ENCODE measurements at regions not wholly inside any gene's neighbourhood (a gene's known extent, or its start where the extent isn't known, plus 50 kb on each side); places are given as distances from the start of the nearest gene placed in this dataset.

GRCh38 chr5:143552680-143553079 is 149.2 kb upstream of the NR3C1 start:
- TF ChIP-seq, protein P1, sequence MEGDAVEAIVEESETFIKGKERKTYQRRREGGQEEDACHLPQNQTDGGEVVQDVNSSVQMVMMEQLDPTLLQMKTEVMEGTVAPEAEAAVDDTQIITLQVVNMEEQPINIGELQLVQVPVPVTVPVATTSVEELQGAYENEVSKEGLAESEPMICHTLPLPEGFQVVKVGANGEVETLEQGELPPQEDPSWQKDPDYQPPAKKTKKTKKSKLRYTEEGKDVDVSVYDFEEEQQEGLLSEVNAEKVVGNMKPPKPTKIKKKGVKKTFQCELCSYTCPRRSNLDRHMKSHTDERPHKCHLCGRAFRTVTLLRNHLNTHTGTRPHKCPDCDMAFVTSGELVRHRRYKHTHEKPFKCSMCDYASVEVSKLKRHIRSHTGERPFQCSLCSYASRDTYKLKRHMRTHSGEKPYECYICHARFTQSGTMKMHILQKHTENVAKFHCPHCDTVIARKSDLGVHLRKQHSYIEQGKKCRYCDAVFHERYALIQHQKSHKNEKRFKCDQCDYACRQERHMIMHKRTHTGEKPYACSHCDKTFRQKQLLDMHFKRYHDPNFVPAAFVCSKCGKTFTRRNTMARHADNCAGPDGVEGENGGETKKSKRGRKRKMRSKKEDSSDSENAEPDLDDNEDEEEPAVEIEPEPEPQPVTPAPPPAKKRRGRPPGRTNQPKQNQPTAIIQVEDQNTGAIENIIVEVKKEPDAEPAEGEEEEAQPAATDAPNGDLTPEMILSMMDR (IDR thresholded peaks at IDR 0.05), result no peak
- no peak for TF ChIP-seq POLR2A (IDR thresholded peaks at IDR 0.05)
- Histone ChIP-seq H3K4me3 (no peak overlapping the region), H3K27me3 (no peaks in the 10 kb centered on the region), H3K4me1 (no peaks in the 10 kb centered on the region), H3K9me3 (no peaks in the 10 kb centered on the region), H3K36me3 (replicated peaks in 1 of 2; ENCODE audit: insufficient read depth in 1 of 2, low read depth in 2 of 2) (no peaks in the 10 kb centered on the region), H3K27ac (no peak overlapping the region)
- WGBS, 2 donors, result 59 to 89% methylated on average over 1 of the region's 1 CpG
- intact Hi-C loops (cut with DNase I), result no loop called here
- ATAC-seq (no peak), DNase-seq (no peak)

GRCh38 chr5:143551820-143552251 is 148.3 kb upstream of the NR3C1 start:
- TF ChIP-seq, protein P1 (IDR thresholded peaks at IDR 0.05), result no peak
- no peak for TF ChIP-seq POLR2A (IDR thresholded peaks at IDR 0.05)
- ATAC-seq (no peak), DNase-seq (no peak)
- H3K27ac ChIP-seq, result no peak overlapping the region
- H3K27me3 ChIP-seq, result no peaks in the 10 kb centered on the region
- H3K4me3 ChIP-seq, result no peak overlapping the region
- intact Hi-C loops (cut with DNase I), result no loop called here
- H3K9me3 ChIP-seq, result no peaks in the 10 kb centered on the region
- WGBS, 2 donors, result 71 to 76% methylated on average over 2 of the region's 2 CpGs
- H3K4me1 ChIP-seq, result no peaks in the 10 kb centered on the region
- H3K36me3 ChIP-seq (replicated peaks in 1 of 2; ENCODE audit: insufficient read depth in 1 of 2, low read depth in 2 of 2), result no peaks in the 10 kb centered on the region

DNA sequence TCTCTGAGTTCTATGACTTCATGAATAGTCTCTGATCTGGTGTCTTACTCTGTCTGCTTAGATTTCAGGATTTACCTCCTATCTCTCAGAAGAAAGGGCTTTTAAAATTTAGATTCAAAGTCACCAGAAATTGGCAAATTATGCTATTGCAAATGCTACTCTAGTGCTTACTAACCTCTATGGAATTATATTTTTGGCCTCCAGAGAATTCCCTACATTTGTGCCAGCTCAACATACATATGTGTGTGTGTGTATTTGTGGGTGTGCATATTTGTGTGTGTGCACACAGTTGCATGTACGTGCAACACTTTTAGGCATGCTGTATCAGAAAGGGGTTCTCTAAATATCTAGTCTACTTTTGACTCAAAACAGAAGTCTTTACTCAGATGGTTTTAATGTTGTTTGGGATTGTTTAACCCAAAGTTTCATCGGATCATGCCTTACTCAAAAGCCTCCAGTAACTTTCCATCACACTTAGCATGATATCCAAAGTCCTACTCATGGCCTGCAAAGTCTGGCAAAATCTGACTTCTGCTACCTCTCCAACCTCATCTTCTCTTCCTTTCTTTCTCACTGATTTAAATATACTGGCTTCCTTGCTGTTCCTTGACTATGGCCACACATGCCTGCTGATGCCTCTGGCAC is 147.6 kb upstream of the NR3C1 start:
- H3K27me3 ChIP-seq, result no peaks in the 10 kb centered on the region
- ATAC-seq (no peak), DNase-seq (no peak)
- H3K4me1 ChIP-seq, result no peaks in the 10 kb centered on the region
- intact Hi-C loops (cut with DNase I), result no loop called here
- no peaks in the 10 kb centered on the region for H3K9me3 ChIP-seq
- H3K27ac ChIP-seq, result no peak overlapping the region
- WGBS, 2 donors, result 89 to 90% methylated on average over 2 of the region's 2 CpGs
- no peak for TF ChIP-seq POLR2A (IDR thresholded peaks at IDR 0.05)
- TF ChIP-seq, protein P1 (IDR thresholded peaks at IDR 0.05), result no peak
- no peak overlapping the region for H3K4me3 ChIP-seq
- no peaks in the 10 kb centered on the region for H3K36me3 ChIP-seq (replicated peaks in 1 of 2; ENCODE audit: insufficient read depth in 1 of 2, low read depth in 2 of 2)

DNA sequence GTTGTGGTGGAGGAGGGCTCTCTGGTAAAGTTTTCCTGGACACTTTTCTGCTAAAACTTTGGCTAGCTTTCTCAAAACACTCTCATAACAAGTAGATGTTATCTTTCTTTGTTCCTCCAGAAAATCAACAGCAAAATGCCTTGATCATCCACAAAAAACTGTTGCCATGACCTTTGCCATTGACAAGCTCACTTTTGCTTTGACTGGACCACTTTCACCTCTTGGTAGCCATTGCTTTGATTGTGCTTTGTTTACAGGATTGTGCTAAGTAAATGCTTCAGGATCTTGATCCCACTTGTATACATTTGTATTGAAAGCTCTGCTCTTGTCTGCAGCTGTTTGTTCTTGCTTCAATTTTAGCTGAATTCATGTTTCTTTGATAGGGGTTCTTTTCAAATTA is 143.9 kb upstream of the NR3C1 start:
- no peak for DNase-seq
- Histone ChIP-seq H3K9me3 (no peaks in the 10 kb centered on the region), H3K4me1 (no peaks in the 10 kb centered on the region), H3K27ac (no peak overlapping the region), H3K4me3 (no peak overlapping the region), H3K36me3 (replicated peaks in 1 of 2; ENCODE audit: insufficient read depth in 1 of 2, low read depth in 2 of 2) (no peaks in the 10 kb centered on the region), H3K27me3 (no peaks in the 10 kb centered on the region)
- no peak for ATAC-seq
- TF ChIP-seq, protein P1 (IDR thresholded peaks at IDR 0.05), result no peak
- no peak for TF ChIP-seq POLR2A (IDR thresholded peaks at IDR 0.05)
- intact Hi-C loops (cut with DNase I), result no loop called here

DNA sequence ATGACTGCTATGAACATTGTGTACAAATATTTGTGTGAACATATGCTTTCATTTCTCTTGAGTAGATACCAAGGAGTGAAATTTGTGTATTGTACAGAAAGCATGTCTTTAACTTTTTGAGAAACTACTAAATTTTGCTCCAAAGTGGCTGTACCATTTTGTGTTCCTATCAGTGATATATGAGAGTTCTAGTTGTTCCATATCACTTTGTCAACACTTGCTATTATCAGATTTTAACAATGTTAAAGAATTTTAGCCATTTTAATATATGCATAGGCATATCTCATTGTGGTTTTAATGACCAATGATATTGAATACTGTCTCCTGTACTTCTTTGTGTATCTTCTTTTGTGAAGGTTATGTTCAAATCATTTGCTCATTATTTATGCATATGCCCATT is 142.9 kb upstream of the NR3C1 start:
- no peak overlapping the region for H3K4me3 ChIP-seq
- H3K27ac ChIP-seq, result no peak overlapping the region
- H3K36me3 ChIP-seq (replicated peaks in 1 of 2; ENCODE audit: insufficient read depth in 1 of 2, low read depth in 2 of 2), result no peaks in the 10 kb centered on the region
- DNase-seq, result no peak
- no peaks in the 10 kb centered on the region for H3K27me3 ChIP-seq
- H3K9me3 ChIP-seq, result no peaks in the 10 kb centered on the region
- no peak for ATAC-seq
- intact Hi-C loops (cut with DNase I), result no loop called here
- H3K4me1 ChIP-seq, result no peaks in the 10 kb centered on the region
- TF ChIP-seq, protein P1 (IDR thresholded peaks at IDR 0.05), result no peak
- no peak for TF ChIP-seq POLR2A (IDR thresholded peaks at IDR 0.05)

Measured in body of pancreas (tissue), 4 donors.